Prostate gland (tissue), 2 donors: ENCODE measurements at regions not wholly inside any gene's neighbourhood (a gene's known extent, or its start where the extent isn't known, plus 50 kb on each side); places are given as distances from the start of the nearest gene placed in this dataset.

Experiments used
- DNase-seq: peaks from one replicate; pipeline ENCODE4 v3.0.0-alpha.2; 2019; ENCODE audit warnings: low spot score
- H3K27ac ChIP-seq, 2 donors: fragments of 200-600 bp; sonication (generic); 2 replicates each; pipeline ENCODE4 v1.5.1; 2017 to 2019
- H3K27me3 ChIP-seq: fragments of 200-600 bp; sonication (generic); replicated peaks from 2 replicates; pipeline ENCODE4 v1.5.1; 2019; ENCODE audit not compliant: insufficient read depth
- H3K36me3 ChIP-seq, 2 donors: fragments of 200-600 bp; sonication (generic); 1 replicate in 1 of 2; 2 replicates in 1 of 2; pipeline versions ENCODE4 v1.5.1 to v1.8.1; 2017 to 2019
- H3K4me1 ChIP-seq: fragments of 200-600 bp; sonication (generic); replicated peaks from 2 replicates; pipeline ENCODE4 v1.5.1; 2019
- H3K4me3 ChIP-seq, 2 donors: fragments of 200-600 bp; sonication (generic); 2 replicates each; pipeline ENCODE4 v1.5.1; 2017 to 2019
- H3K9me3 ChIP-seq: fragments of 200-600 bp; sonication (generic); 2 replicates; pipeline ENCODE4 v1.5.1; 2017
- CTCF ChIP-seq, 4 experiments: fragments of 200-600 bp in 2 of 4; fragments of 450-650 bp in 2 of 4; sonication (generic) in 2 of 4; IDR thresholded peaks; 1 replicate in 3 of 4; 2 replicates in 1 of 4; pipeline ENCODE4 v1.5.1; 2016 to 2019; ENCODE audit warnings: antibody characterized with exemption in 4 of 4, mild to moderate bottlenecking in 2 of 4, moderate library complexity in 2 of 4
- POLR2A ChIP-seq: fragments of 450-650 bp; IDR thresholded peaks from one replicate; pipeline ENCODE4 v1.6.1; 2016; ENCODE audit warnings: antibody characterized with exemption, mild to moderate bottlenecking
- POLR2AphosphoS5 ChIP-seq: sonication (generic); formaldehyde crosslinking; IDR thresholded peaks from one replicate; pipeline ENCODE4 v1.6.1; 2017; ENCODE audit warnings: antibody characterized with exemption
- WGBS: methylation state at CpG from one replicate; pipeline ENCODE4 v1.1.5; 2018; 5-methylcytosine and 5-hydroxymethylcytosine counted together
- intact Hi-C: fragments of 100-400 bp; cut with DNase I; formaldehyde crosslinking; loops from one replicate; pipeline ENCODE4 v1.14.2; 2022

GRCh38 chr1:225707824-225708223 is 54.9 kb upstream of the ENAH start:
- Histone ChIP-seq H3K27me3 (no peaks in the 10 kb centered on the region), H3K27ac (peak overlapping the region in 1 of 2 donors; percentile 5), H3K4me3 (no peak overlapping the region), H3K36me3 (no peaks in the 10 kb centered on the region), H3K4me1 (peaks cover 3% of the 10 kb centered on the region), H3K9me3 (no peaks in the 10 kb centered on the region)
- TF ChIP-seq POLR2AphosphoS5 (no peak), POLR2A (no peak), CTCF (IDR thresholded peaks at IDR 0.05) (no peak)
- intact Hi-C loops, result no loop called here
- DNase-seq, result no peak
- 69% methylated on average over 3 of the region's 3 CpGs for WGBS

GRCh38 chr1:225709101-225709500 is 56.2 kb upstream of the ENAH start:
- no peak for TF ChIP-seq CTCF (IDR thresholded peaks at IDR 0.05)
- peak; percentile 84 for TF ChIP-seq POLR2AphosphoS5
- no peak for TF ChIP-seq POLR2A
- Histone ChIP-seq H3K27me3 (no peaks in the 10 kb centered on the region), H3K36me3 (no peaks in the 10 kb centered on the region), H3K27ac (no peak overlapping the region), H3K9me3 (no peaks in the 10 kb centered on the region), H3K4me1 (peaks cover 3% of the 10 kb centered on the region), H3K4me3 (no peak overlapping the region)
- WGBS, result 61% methylated on average over 4 of the region's 4 CpGs
- DNase-seq, result peak; percentile 79
- intact Hi-C loops, result no loop called here

- Histone ChIP-seq H3K4me3 (no peak overlapping the region), H3K27ac (no peak overlapping the region), H3K9me3 (no peaks in the 10 kb centered on the region), H3K4me1 (peaks cover 3% of the 10 kb centered on the region), H3K27me3 (no peaks in the 10 kb centered on the region), H3K36me3 (no peaks in the 10 kb centered on the region)
- TF ChIP-seq CTCF (IDR thresholded peaks at IDR 0.05) (no peak), POLR2A (no peak), POLR2AphosphoS5 (no peak)
- 45% methylated on average over 5 of the region's 5 CpGs for WGBS
- no peak for DNase-seq
- intact Hi-C loops, result no loop called here
These were observed 57.9 kb upstream of the ENAH start for GRCh38 chr1:225710804-225711203.

GRCh38 chr1:225711236-225711937 is 58.5 kb upstream of the ENAH start:
- TF ChIP-seq CTCF (IDR thresholded peaks at IDR 0.05), result no peak
- no peak for TF ChIP-seq POLR2A
- TF ChIP-seq POLR2AphosphoS5, result no peak
- Histone ChIP-seq H3K27ac (no peak overlapping the region), H3K27me3 (no peaks in the 10 kb centered on the region), H3K9me3 (no peaks in the 10 kb centered on the region), H3K4me1 (peaks cover 3% of the 10 kb centered on the region), H3K4me3 (no peak overlapping the region), H3K36me3 (no peaks in the 10 kb centered on the region)
- WGBS, result 85% methylated on average over 4 of the region's 4 CpGs
- no peak for DNase-seq
- intact Hi-C loops, result no loop called here

- intact Hi-C loops, result no loop called here
- 82% methylated on average over 4 of the region's 4 CpGs for WGBS
- Histone ChIP-seq H3K36me3 (no peaks in the 10 kb centered on the region), H3K4me3 (no peak overlapping the region), H3K9me3 (no peaks in the 10 kb centered on the region), H3K27ac (no peak overlapping the region), H3K4me1 (peaks cover 3% of the 10 kb centered on the region), H3K27me3 (no peaks in the 10 kb centered on the region)
- TF ChIP-seq CTCF (IDR thresholded peaks at IDR 0.05) (no peak), POLR2A (no peak), POLR2AphosphoS5 (no peak)
- no peak for DNase-seq
These were observed 59.5 kb upstream of the ENAH start for GRCh38 chr1:225712391-225712790.
